GM19372 (cell line): ENCODE measurements at regions not wholly inside any gene's neighbourhood (a gene's known extent, or its start where the extent isn't known, plus 50 kb on each side); places are given as distances from the start of the nearest gene placed in this dataset.
"Not testable (repeated sequence)": the region's sequence is repeated elsewhere in the genome, so short reads cannot be mapped to it uniquely, and the experiment has no call there.

Experiments used
- ATAC-seq: cut with Tn5 transposase; IDR thresholded peaks from one replicate; pipeline ENCODE4 v1.9.1; 2021; ENCODE audit warnings: mild to moderate bottlenecking, low read depth, moderate library complexity; ENCODE audit not compliant: unreplicated experiment

DNA sequence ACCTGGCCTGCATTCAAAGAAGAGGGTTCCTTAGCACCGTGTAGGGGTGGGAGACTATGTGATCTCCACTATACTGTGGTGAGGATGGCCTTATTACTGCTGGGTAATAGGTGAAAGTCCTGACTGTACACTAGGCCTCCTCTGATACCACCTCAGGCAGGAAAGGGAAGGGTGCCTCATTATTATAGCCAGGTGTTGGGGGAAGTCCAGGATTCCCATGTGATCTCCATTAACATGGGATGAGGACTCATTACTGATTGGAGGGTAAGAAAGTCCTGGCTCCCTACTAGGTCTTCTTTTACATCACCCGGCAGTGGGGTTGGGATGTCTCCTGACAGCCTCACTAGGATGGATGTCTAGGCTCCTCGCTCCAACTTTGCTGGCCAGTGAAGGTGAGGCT, 252.1 kb downstream of the LRIG3 start:
- no peak for ATAC-seq

DNA sequence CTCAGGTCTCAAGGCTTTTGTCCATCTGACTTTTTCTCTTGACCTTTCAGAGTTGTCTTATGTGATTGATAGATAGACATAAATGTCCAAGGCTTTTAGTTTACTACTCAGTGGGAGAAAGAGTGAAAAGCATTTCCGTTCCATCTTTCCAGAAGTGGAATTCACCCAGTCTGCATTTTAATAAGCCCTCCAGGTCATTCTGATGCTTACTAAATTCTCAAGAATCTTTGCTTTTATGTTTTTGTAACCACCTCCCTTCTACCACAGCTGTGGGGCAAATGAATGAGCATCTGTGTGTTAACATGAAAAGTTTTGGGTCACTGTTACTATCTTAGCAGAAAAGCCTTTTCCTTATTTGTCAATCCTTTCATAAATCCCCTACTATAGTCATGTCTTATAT, 251.4 kb downstream of the LRIG3 start:
- no peak for ATAC-seq

DNA sequence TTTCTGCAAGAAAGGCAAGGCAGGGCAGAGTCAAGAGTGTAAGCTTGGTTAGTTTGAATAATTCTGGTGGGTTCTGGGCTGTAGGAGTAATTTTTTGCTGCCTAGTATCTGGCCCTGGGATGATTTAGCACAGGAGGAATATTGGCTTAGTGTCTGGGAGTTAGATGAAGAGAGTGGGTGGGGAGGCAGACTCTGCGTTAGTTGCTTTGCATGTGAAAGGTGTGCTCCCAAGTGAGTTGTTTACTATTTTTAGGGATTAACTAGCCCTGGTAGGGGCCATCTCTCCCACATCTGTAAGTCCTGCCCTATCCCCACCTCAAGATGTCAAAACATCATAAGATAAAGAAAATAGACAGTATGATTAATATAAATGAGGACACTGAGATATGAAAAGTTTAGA, 249.7 kb downstream of the LRIG3 start:
- no peak for ATAC-seq

DNA sequence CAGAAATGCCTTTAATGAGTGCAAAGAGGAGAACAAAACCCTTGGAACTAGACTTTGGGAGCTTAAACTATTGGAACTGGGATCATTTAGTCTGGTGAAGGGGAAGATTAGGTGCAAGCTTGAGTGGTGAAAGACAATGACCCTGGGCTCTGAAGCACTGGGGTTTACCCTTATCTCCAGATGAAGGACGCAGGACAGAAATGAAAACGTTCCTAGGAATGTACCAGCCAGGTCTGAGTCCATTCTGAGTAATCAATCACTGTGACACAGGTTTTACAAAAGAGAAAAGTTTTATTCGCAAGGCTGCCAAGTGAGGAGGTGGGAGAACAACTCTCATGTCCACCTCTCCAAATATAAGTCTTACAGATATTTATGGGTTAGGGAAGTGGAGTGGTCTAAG, 249.1 kb downstream of the LRIG3 start:
- no peak for ATAC-seq

DNA sequence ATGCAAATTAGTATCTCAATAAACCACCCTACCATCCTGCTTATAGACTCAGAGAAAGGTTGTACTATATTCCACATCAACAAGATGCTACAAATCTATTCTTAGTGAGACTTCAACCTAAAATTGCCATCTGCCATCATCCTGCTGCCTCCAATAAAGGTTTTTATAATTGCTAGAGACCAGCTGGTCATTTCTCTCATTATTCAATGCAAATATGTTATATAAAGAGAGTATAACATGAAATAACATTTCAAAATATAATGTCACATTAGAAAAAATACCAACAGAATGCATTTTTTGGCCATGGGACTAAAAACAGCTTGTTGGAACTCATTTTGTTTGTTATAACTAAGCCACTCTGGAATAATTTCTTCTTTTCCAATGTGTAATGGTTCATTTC, 247.3 kb downstream of the LRIG3 start:
- ATAC-seq = no peak

DNA sequence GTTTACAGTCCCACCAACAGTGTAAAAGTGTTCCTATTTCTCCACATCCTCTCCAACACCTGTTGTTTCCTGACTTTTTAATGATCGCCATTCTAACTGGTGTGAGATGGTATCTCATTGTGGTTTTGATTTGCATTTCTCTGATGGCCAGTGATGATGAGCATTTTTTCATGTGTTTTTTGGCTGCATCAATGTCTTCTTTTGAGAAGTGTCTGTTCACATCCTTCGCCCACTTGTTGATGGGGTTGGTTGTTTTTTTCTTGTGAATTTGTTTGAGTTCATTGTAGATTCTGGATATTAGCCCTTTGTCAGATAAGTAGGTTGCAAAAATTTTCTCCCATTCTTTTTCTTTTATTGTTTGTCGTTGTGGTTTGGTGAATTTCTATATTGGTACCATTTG, 242.5 kb downstream of the LRIG3 start:
- not testable (repeated sequence) for ATAC-seq

DNA sequence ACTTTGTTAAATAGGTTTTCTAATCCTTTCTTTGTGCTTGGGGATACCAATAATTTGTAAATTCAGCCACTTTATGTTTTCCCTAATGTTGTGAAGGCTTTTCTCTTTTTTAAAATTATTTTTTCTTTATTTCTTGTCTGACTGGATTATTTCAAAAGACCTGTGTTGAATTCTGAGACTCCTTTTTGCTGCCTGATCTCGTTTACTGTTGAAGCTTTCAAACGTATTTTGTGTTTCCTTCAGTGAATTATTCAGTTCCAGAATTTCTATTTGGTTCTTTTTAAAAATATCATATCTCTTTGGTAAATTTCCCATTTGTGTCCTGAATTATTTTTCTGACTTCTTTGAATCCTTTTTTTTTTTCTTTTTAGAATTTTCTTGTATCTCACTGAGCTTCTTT, 241.6 kb downstream of the LRIG3 start:
- no peak for ATAC-seq

DNA sequence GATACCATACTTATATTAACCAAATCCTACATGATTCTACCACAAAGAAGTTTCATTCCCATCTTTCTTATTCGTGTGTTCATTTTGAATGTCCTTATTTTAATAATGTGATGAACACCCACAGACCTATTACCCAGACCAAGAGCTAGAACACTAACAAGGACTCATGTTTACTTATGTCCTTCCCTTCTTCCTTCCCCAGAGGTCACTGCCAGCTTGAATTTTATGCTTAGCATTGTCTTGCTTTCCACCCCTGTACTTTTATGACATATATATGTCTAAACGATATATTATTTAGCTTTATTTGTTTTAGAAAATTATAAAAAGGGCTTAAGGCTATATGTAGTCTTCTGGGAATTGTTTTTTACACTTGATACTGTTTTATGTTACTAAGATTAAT, 238.6 kb downstream of the LRIG3 start:
- ATAC-seq = no peak

DNA sequence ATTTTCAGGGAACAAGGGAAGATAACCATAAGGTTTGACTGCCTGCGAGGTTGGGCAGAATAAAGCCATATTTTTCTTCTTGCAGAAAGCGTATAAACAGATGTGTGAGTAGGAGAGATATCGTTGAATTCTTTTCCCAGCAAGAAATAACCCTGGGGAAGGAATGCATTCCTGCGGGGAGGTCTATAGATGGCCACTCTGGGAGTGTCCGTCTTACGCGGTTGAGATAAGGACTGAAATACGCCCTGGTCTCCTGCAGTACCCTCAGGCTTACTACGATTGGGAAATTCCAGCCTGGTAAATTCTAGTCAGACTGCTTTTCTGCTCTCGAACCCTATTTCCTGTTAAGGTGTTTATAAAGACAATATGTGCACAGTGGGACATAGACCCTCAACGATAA, 225.0 kb downstream of the LRIG3 start:
- no peak for ATAC-seq

DNA sequence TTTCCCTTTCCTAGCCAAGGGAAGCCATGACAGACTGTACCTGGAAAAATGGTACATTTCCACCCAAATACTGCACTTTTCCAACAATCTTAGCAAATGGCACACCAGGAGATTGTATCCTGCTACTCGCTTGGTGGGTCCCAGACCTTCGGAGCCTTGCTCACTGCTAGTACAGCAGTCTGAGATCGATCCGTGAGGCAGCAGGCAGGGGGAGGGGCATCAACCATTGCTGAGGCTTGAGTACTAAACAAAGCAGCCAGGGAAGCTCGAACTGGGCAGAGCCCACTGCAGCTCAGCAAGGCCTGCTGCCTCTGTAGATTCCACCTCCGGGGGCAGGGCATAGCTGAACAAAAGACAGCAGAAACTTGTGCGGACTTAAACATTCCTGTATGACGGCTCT, 218.8 kb downstream of the LRIG3 start:
- no peak for ATAC-seq

DNA sequence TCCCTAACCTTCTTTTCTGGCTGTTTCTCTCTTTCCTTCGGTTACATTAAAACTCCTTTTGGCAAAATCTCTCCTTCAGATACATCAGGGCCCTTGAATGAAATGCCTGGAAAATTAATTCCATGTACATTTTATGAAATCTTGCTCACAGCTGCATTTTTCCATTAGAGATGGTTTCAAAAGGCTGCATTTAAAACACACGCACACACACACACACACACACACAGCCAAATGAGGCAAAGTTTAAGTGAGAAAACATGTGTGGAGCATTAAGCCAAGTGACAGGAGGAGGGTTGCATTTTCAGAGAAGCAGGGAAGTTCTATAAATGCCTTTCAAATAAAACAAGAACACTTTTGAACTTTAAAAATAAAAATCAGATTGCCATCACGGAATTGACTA, 216.4 kb downstream of the LRIG3 start:
- no peak for ATAC-seq

DNA sequence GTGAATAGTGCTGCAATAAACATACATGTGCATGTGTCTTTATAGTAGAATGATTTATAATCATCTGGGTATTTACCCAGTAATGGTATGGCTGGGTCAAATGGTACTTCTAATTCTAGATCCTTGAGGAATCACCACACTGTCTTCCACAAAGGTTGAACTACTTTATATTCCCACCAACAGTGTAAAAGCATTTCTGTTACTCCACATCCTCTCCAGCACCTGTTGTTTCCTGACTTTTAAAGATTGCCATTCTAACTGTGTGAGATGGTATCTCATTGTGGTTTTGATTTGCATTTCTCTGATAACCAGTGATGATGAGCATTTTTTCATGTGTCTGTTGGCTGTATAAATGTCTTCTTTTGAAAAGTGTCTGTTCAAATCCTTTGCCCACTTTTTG, 215.5 kb downstream of the LRIG3 start:
- not testable (repeated sequence) for ATAC-seq

DNA sequence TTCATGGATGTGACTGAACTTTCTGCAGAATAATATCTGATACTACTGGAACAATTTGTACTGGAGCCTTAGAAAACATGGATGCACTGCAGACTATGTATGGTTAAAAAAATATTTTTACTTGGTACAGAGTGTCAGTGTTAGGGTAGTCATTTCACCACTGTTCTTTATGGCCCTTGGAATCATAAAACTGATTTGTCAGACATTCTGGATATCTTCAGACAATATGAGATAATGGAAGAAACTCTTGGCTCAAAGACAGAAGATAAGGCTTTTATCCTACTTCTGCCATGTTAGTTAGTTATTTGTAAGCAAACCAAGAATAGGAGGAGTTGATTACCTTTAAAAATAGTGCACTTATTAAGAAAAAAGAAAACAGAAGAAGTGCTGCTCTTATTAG, 209.4 kb downstream of the LRIG3 start:
- no peak for ATAC-seq

DNA sequence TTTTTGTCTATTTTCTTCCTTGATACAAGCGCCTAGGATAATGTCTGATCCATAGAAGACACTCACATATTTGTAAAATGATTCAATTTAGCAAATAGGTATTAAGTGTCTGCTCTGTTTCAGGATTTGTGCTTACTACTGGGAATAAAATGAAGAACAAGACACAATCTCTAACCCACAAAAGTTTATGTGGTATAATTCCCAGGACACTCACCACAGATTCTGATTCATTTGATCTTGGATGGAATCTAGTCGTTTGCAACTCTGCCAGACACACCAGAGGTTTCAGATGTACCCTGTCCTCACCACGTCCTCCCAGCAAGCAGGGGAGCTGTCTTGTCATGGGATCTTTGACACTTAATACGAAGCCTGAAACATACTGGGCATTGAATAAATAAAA, 208.3 kb downstream of the LRIG3 start:
- ATAC-seq = no peak

DNA sequence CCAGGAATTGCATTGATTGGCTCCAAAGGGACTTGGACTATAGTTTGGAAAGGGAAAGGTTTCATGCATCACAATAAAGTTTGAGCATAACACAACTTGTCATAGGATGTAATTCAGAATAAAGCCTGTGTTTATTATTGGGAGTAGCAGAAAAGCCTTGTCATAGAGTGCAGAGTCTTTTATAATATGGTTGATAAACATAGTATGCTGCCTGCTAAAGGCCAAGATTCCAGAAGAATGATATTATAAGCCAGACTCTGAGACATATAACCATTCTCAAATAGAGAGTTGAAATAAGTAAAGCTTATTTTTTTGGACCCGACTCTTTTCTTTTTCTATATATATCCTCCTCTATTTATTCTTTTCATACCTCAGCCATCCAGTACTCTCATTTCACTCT, 207.3 kb downstream of the LRIG3 start:
- ATAC-seq = no peak

DNA sequence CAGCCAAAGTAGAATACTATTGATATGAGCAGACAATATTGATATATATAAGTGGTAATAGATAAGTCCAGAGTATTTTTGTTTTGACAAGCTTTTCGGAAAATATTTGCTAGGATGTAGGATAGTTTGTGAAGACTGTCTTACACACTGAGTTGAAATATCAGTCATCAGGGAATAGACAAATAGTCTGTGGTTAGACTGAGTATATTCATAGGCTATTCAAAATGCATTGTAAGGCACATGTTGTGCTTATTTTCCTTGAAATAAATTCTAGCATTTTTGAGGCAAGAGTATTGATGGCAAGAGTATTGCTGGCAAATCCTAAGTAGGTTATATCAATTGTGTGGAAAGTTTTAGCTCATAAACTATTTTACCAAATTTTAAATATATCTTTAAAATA, 201.1 kb downstream of the LRIG3 start:
- ATAC-seq = no peak

DNA sequence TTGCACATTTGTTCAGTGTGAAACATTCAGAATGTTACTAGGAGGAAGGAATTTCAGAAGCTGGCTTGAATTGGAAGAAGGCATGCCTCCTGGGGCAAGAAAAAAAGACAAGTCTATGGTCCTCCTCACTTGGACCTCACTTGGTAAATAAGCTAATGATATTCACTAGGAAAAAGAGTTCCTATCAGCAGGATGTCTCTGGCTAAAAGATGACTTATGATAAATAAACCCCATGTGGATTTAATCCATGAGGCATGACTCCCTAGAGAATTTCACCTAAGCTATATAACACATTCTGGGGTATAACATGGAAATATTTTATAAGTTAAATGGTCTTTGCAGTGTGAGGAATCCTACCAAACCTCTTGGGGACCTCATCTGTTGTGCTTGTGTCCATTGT, 199.9 kb downstream of the LRIG3 start:
- no peak for ATAC-seq

DNA sequence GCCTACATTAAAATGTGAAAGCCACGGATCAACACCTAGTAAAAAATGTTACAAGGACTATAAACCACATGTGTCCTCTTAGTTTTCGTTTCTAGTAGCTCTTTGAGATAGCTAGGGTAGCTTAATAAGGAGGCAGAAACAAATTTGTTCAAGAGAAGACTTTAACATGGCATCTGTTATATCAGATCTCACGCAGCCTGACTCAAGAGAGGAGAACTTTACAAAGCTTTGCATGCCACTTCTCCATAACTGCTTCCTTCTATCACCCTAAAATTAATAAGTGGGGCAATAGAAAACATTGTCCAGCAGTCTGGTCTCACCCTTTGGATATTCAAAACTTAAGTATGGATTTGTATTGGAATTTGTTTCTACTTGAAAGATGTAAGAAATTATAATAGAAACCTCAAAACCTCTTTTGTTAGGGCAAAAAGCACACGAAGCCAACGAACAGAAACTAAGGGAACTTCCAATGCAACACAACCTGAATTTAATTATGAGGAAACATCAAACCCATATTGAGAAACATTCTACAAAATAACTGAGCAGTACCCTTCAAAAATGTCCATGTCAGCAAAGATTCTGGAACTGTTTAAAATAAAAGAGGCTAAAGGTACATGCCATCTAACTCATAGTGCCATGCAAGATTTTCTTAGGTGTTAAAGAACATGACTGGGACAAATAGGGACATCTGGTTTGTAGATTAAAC, 194.8 kb downstream of the LRIG3 start:
- no peak for ATAC-seq

DNA sequence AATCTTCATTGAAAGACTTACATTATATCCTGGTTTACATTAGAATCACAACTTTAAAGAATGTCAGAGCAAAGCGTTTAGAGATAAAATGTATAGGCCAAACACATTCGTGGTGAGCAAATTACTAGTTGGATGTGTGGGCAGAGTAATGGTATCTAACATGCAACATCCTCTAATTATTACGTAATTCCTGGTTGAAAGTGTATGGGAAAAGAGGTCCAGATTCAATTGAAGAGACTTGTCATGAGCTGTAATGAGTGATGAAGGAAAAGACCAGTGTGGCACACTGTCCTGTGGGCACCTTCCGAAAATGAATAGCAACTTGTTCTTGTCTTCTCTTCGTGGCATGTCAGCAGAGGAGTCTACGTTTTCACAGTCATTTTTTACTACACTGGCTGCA, 192.8 kb downstream of the LRIG3 start:
- no peak for ATAC-seq

DNA sequence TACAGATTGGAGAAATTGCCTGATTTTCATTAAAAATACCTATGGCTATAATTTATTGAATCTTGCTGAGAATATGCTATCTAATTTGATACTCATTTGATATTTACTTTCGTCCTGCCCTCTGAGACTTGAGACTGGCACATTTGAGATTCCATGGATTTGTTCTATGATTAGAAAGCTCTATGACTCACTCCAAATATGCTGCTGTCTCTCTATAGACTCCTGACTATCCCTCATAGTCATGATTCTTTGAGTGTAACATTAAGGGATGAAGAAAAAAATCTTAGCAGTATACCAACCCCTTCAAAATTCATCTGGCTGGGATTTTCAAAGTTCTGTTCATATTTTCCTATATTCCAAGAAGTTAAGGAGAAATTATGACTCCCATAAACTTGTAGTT, 191.9 kb downstream of the LRIG3 start:
- no peak for ATAC-seq

DNA sequence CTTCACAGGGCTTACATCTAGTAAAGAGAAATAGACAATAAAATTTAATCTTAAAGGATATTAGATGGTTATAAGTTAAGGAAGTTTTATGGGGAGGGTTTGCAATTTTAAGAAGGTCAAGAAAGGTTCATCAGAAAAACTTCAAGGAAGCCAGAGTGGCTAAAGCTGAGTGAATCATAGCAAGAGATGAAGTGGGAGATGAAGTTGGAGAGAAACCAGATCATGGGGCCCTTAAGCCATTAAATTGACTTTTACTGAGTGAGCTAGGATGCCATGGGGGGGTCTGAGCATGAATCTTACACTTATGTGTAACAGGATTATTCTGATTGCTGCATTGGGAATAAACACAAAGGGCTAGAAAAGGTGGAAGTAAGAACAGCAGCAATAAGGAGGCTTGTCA, 189.2 kb downstream of the LRIG3 start:
- no peak for ATAC-seq

DNA sequence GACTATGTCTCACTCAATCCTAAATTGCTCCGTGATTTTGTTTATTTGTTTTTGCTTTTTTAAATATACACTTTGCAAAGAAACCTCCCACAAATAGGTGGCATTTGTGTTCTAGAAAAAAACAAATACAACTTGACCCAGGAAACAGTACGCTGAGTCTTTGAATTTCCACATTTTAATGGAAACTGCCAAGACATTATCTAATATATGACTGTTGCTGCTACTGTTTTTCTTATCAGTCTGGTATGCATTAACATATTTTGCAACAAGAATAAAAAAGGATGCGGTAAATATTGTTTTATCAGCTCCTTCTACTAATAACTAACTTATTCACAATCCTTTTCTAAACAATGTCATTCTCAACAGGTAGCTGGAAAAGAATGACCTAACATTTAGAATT, 187.4 kb downstream of the LRIG3 start:
- no peak for ATAC-seq

DNA sequence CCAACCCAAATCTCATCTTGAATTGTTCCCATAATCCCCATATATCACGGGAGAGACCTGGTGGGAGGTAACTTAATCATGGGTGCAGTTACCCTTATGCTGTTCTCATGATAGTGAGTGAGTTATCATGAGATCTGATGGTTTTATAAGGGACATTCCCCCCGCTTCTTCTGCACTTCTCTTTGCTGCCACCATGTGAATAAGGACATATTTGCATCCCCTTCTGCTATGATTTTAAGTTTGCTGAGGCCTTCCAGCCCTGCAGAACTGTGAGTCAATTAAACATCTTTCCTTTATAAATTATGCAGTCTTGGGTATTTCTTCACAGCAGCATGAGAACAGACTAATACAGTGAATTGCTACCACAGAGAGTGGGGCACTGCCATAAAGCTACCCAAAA, 179.1 kb downstream of the LRIG3 start:
- no peak for ATAC-seq
